ENCODE measurements at regions not wholly inside any gene's neighbourhood (a gene's known extent, or its start where the extent isn't known, plus 50 kb on each side); places are given as distances from the start of the nearest gene placed in this dataset.

DNA sequence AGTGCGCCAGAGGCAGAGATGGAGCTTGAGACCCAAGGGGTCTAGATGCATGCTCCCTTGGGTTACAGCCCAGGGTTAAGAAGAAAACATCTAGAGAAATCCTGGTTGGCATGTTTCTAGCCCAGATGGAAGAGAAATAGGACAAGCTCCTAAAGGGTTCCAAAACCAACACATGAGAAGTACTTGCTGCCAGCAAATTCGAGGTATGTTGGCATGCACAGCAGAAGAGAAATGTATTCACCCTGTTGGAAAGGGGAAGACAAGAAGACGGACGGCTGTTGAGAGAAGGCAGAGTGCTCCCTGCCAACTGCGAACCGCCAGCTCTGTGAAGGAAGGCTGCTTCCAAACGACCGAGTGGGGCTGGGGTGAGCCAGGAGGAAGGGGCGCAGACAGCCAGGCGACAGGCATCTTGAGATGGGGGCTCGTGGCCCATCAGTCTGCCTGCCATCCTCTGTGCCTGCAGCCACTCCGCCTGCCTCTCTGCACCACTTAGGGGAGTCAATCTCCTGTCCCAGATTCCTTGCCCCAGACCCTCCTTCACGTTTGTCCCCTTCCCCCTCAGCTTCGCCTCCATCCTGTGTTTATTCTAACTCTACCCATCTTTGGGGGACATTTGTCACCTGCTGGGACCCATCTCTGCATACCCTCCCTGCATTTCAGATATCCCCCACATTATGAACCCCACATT lies 249.2 kb downstream of the CDC5L start:
- no peak for DNase-seq (ENCODE audit: low read depth)

DNA sequence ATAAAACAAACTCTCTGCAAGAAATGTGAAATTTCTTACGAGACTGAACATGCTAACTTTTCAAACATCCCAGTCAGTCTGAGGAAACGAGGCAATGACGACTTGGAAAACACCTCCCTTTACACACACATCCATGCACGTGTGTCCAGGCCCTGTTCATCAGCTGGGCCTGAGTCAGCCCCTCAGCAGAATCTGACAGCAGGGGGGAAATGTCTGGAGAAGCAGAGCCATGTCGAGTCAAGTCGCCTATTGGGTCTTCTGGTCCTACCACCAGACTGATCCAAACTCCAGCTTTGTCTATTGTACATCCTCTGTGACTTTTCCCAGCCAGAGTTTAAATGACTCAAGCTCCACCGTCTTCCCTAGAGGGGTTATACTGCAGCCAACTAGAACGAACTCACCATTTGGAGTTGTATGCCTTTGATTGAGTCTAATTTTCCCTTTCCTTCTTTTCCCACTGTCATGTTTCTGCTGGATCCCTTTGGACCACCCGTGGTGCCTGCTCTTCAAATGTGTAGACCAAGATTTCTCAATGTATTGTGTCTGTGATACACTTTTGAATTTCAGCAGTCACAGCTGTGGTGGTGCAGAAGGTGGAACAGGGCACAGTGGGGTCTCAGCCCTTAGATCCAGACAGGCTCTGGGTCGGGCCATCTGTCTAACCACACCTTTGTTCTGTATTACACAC lies 254.0 kb downstream of the CDC5L start:
- no peak for DNase-seq (ENCODE audit: low read depth)

- DNase-seq (ENCODE audit: low read depth), result no peak
These were observed 254.8 kb downstream of the CDC5L start for GRCh38 chr6:44642349-44642748.

DNA sequence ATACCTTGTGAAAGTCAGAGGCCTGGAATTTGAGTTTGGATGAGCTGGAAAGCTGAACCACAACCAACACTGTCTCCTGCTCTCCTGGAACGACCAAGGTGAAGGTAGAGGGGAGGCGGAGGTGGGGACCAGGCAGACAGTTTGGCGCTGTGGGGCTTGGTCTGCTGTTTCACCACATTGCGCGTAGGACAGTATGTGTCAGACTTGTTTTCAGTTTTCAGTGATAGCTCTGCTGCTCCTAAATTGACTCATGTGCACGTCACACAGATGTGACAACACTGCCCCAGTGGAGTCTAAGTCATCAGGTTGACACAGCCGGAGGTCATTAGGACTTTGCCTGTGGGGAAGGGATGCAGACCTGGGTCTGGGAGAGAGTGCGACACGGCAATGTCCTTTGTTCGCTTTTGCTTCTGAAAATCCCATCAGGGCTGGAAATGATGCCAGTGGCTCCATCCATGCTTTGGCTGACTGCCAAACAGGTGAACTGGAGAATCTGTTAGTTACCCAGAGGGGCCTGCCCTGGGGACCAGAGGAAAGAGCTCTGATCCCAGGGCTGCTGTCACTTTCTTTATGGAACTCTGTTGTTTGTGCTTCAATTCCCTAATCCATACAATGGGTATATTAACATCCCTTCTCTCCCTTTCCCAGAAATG lies 255.5 kb downstream of the CDC5L start:
- DNase-seq (ENCODE audit: low read depth), result no peak

- DNase-seq (ENCODE audit: low read depth), result no peak
These were observed 257.8 kb downstream of the CDC5L start for GRCh38 chr6:44645276-44645675.

DNA sequence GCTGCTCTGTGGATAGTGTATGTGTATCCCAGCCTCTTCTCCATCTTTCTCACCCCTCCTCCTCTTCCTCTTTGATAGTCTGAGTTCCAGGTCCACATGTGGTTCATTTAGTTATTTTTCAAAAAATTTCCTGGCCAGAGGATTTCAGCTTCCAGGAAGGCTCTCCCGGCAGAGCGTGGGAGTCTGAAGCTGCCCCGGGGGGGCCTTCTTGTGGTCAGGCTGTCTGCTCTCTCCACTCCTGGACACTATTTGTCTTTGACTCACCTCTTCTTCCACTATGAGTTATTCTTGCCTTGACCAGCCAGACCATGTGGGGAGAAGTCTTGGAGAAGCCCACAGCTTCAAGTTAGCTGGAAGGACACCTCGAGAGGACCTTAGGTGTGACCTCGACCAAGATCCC lies 258.8 kb downstream of the CDC5L start:
- DNase-seq (ENCODE audit: low read depth), result no peak

- no peak for DNase-seq (ENCODE audit: low read depth)
These were observed 262.0 kb downstream of the CDC5L start for GRCh38 chr6:44649365-44650025.

DNA sequence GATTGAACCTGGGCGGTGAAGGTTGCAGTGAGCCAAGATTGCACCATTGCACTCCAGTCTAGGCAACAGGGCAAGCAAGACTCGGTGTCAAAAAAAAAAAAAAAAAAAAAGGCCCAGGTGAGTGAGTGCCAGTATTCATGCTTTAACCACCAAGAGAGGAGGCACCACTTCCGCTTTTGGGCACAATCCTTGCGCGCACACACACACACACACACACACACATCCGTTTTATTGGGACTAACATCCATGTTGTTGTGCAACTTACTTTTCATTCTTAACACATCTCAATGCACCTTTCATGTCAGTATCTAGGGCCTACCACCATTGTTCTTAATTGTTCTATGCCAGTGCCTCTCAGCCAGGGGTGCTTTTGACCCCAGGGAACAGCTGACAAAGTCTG lies 263.0 kb downstream of the CDC5L start:
- no peak for DNase-seq (ENCODE audit: low read depth)

DNA sequence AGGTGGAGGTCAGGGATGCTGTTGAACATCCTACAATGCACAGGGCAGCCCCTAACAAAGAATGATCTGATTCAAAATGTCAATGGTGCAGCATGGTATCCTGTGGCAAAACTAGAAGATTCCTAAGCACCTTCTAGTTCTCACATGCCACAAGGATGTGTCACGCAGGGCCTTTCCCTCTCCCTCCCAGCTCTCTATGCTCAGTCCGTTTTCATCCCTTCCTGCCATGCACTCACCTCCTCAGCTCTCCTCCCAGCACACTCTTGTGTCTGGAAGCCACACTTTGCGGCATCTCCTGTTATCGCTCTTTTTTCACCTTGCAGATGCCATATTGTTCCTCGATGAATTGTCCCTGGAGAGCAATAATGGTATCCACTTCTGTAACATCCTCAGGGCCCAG lies 263.4 kb downstream of the CDC5L start:
- no peak for DNase-seq (ENCODE audit: low read depth)

GRCh38 chr6:44651604-44652003 lies 264.1 kb downstream of the CDC5L start:
- DNase-seq (ENCODE audit: low read depth), result no peak

DNA sequence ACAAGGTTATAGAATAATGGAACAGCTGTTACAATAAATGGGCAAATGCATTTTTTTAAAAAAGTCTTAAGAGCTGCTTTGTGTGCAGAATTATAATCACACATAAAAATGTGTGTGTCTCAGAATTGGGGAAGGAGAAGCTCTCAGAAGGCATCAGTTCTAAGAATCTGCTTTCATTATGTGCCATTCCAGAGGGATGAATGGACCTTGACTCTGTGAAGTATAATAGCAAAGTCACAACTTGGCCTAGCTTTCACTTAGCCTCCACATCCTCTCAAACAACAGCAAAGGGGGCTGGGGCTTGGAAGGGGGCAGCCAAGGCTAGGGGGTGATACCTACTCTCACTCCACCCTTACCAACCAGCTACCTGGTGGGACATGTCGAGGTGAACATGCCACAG lies 265.0 kb downstream of the CDC5L start:
- DNase-seq (ENCODE audit: low read depth), result no peak

GRCh38 chr6:44653091-44653490 lies 265.6 kb downstream of the CDC5L start:
- DNase-seq (ENCODE audit: low read depth), result no peak

- no peak for DNase-seq (ENCODE audit: low read depth)
These were observed 266.3 kb downstream of the CDC5L start for GRCh38 chr6:44653761-44654218.

DNA sequence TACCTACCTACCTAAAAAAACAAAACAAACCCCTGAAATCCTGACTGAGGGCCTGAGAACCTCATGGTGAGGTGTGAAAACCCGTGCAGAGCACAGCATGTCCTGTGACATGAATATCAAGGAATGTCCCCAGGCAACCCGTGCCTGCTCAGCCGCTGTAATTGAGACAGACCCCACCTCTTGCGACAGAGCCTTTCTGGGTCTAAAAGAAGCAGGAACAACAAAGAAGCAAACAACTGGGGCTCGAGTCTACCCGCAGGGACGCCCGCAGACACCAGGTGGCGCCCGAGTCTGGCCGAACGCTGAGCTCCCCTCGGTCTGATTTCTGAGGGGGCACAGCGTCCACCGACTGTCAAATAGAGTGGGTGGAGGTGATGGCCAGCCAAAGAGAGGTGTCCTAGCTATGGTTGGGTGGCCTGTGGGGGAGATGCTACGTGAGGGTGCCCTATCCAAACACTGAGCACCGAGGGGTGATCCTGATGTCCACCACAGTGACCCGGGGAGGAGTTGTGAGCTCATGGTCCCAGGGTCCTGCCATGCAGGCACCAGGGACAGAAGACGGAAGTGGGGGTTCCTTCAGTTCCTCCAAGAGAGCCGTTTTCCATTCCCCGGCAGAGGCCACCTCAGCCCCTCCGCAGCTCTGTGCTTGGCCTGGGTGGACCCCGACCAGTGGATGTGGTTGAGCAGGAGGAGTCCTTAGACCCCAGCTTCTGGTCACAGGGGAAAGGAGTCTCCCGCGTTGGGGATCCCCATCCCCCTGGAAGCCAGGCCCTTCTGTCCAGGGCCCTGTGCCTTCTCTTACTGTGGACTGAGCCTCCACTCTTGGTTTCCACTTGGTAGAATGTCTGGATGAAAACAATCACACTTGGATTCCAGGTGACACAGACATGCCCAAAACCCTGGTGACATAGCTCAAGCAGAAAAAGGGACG lies 268.2 kb downstream of the CDC5L start:
- DNase-seq (ENCODE audit: low read depth), result peak; percentile 58

DNA sequence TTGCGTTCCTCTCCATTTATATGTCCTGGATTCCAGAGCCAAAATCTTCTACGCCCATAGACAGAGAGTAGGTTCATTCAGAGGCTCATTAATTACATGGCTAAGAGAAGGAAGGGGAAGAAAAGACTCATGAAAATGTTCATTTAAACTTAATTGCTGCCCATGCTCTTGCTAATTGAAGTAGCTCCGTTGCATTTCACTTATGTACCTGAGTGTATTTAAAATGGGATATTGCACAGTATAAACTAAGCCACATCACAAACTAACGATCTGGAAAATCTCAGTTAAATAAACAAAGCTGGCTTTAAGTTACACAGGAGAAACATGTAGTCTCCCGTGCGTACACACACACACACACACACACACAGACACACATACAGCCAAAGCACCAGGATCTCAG lies 269.2 kb downstream of the CDC5L start:
- DNase-seq (ENCODE audit: low read depth), result no peak

DNA sequence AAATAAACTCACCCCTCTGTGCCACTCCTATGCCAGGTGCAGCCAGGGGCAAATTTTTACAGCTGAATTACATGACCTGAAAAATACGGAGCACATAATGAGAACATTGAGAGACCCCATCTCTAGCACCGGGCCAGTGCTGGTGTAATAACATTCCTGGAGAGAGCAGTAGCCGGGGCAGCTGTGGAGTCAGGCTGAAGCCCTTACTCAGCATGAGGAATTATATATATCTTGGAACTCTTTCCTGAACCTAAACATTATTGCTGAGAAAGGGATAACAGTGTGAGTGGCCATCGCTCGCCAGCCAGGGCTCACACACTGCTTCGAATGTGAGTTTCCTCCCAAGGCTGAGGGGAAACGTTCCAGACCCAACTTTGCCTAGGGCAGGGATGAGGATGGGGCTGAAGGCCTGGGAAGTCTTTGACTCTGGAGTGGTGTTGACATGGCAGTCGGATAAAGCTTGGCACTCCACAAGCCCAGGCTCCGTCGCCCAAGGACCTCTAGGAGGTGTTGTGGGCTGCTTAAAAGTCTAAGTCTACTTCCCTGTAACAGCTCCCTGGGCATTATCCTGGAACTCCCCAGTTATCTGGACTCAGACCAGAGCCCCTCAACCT lies 269.8 kb downstream of the CDC5L start:
- DNase-seq (ENCODE audit: low read depth), result no peak

GRCh38 chr6:44658571-44658970 lies 271.1 kb downstream of the CDC5L start:
- DNase-seq (ENCODE audit: low read depth), result no peak

DNA sequence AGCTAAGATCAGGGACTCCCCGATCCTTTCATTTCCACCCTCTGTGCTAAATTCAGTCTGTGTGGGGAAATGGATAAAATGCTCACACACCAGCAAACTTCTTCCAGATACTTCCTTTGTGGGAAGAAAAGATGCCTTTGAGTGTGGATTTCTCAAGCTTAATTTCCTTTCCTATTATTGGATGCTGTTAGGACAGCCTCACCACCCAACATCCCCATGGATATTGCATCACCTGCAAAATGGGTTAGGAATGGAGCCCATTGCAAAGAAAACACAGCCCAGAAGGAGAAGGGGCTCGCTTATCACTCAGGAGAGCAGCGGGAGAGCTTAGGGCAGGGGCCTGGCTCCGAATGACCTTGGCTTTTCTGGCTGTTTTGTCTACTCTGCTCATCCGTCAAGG lies 272.2 kb downstream of the CDC5L start:
- no peak for DNase-seq (ENCODE audit: low read depth)

DNA sequence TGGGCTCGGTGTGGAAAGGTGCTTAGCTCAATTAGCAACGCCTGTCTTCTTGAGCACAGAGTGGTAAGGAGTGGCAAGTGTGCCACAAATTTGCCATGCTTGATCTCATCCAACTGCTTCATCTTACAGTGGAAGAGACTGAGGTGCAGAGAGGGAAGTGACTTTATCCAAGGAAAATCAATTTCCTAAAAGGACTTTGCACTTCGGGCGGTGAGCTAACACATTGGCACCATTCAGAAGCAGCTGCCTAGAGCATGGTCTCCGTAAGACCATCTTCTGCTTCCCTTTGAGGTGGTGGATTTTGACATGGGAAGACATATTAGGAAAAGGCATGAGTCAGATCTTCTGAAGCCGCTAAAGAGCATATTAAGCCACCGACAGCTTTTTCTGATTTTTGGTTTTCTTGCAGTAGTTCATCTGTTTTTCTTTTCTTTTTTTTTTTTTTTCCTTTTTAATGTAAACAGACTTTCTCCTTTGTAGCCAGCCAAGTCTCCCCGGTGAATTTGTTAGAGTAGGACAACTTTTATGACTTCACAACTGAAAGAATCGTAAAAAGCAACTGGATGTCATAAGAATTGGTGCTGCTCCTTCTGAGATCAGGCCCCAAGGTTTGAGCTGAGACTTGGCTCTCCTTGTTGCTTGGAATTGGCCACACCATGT lies 273.2 kb downstream of the CDC5L start:
- no peak for DNase-seq (ENCODE audit: low read depth)

GRCh38 chr6:44661221-44662008 lies 273.9 kb downstream of the CDC5L start:
- DNase-seq (ENCODE audit: low read depth), result no peak

Measured in stimulated activated CD8-positive, alpha-beta memory T cell treated with anti-CD3 and anti-CD28 coated beads, Interleukin-12 subunit alpha, Interleukin-12 subunit beta, amount 100 ng/mL, for 4 hours (primary cell).